ENCODE measurements at regions not wholly inside any gene's neighbourhood (a gene's known extent, or its start where the extent isn't known, plus 50 kb on each side); places are given as distances from the start of the nearest gene placed in this dataset.

GRCh38 chr3:4043867-4044575 lies 244.8 kb downstream of the LRRN1 start:
- no peak overlapping the region for H3K27ac Mint-ChIP-seq
- no peaks in the 10 kb centered on the region for H3K4me1 Mint-ChIP-seq
- peaks cover 8% of the 10 kb centered on the region for H3K9me3 Mint-ChIP-seq
- no peak for ATAC-seq
- H3K27me3 Mint-ChIP-seq (ENCODE audit: low read depth): no peaks in the 10 kb centered on the region
- no peak overlapping the region for H3K4me3 Mint-ChIP-seq
- ChIA-PET POLR2A (no interaction called here), CTCF (no interaction called here)
- H3K36me3 Mint-ChIP-seq: no peaks in the 10 kb centered on the region
- no peak for TF ChIP-seq PRDM15 (CRISPR knock-in tag; IDR thresholded peaks at IDR 0.05)
- TF ChIP-seq SMAD3 (CRISPR knock-in tag; IDR thresholded peaks at IDR 0.05; ENCODE audit: borderline replicate concordance): no peak
- TF ChIP-seq RELA (CRISPR knock-in tag; IDR thresholded peaks at IDR 0.05; ENCODE audit: borderline replicate concordance): no peak
- TF ChIP-seq, protein P1, sequence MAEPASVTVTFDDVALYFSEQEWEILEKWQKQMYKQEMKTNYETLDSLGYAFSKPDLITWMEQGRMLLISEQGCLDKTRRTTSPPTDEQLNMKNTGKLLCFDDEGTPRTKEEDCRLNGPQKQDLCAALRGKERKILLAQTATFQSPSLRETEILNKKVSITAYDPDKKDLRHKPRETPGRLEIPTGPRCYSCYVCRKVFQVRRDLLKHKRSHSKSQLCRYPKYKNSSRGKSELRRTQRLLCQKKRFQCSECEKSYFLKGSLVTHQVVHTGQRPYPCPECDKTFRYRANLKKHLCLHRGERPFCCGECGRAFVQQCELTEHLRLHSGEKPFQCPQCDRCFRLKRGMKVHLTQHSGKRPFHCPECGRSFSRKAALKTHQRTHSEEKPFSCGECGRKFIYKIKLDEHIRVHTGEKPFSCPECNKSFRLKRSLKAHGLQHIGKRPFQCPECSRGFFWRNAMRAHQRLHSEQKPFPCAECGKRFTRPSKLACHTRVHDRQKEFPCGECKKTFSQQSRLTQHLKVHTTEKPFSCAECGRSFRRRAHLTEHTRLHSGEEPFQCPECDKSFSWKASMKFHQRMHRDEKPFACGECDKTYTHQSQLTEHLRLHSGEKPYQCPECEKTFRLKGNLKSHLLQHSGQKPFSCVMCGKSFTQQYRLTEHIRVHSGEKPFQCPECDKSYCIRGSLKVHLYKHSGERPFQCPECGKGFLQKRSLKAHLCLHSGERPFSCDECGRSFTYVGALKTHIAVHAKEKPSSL (CRISPR knock-in tag; conservative IDR thresholded peaks at IDR 0.05): no peak
- no peak for TF ChIP-seq PRRX2 (CRISPR knock-in tag; IDR thresholded peaks at IDR 0.05)
- TF ChIP-seq, protein P2, sequence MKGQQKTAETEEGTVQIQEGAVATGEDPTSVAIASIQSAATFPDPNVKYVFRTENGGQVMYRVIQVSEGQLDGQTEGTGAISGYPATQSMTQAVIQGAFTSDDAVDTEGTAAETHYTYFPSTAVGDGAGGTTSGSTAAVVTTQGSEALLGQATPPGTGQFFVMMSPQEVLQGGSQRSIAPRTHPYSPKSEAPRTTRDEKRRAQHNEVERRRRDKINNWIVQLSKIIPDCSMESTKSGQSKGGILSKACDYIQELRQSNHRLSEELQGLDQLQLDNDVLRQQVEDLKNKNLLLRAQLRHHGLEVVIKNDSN (CRISPR knock-in tag; IDR thresholded peaks at IDR 0.05): no peak
- no peak for TF ChIP-seq NR2C2 (CRISPR knock-in tag; IDR thresholded peaks at IDR 0.05)
- TF ChIP-seq TP53 (CRISPR knock-in tag; IDR thresholded peaks at IDR 0.05): no peak
- TF ChIP-seq CDX4 (CRISPR knock-in tag; IDR thresholded peaks at IDR 0.05; ENCODE audit: borderline replicate concordance): no peak
- TF ChIP-seq SP1 (CRISPR knock-in tag; conservative IDR thresholded peaks at IDR 0.05): no peak
- no peak for TF ChIP-seq FOXK1 (CRISPR knock-in tag; IDR thresholded peaks at IDR 0.05)
- no peak for TF ChIP-seq ETV6 (CRISPR knock-in tag; IDR thresholded peaks at IDR 0.05)
- no peak for TF ChIP-seq ZMAT4 (CRISPR knock-in tag; IDR thresholded peaks at IDR 0.05)
- TF ChIP-seq, protein P3, sequence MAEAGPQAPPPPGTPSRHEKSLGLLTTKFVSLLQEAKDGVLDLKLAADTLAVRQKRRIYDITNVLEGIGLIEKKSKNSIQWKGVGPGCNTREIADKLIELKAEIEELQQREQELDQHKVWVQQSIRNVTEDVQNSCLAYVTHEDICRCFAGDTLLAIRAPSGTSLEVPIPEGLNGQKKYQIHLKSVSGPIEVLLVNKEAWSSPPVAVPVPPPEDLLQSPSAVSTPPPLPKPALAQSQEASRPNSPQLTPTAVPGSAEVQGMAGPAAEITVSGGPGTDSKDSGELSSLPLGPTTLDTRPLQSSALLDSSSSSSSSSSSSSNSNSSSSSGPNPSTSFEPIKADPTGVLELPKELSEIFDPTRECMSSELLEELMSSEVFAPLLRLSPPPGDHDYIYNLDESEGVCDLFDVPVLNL (CRISPR knock-in tag; IDR thresholded peaks at IDR 0.05; ENCODE audit: borderline replicate concordance, low read depth): no peak
- no peak for TF ChIP-seq FOXP1 (CRISPR knock-in tag; IDR thresholded peaks at IDR 0.05; ENCODE audit: borderline replicate concordance)
- TF ChIP-seq ZNF219 (CRISPR knock-in tag; IDR thresholded peaks at IDR 0.05; ENCODE audit: borderline replicate concordance): no peak
- TF ChIP-seq, protein P4, sequence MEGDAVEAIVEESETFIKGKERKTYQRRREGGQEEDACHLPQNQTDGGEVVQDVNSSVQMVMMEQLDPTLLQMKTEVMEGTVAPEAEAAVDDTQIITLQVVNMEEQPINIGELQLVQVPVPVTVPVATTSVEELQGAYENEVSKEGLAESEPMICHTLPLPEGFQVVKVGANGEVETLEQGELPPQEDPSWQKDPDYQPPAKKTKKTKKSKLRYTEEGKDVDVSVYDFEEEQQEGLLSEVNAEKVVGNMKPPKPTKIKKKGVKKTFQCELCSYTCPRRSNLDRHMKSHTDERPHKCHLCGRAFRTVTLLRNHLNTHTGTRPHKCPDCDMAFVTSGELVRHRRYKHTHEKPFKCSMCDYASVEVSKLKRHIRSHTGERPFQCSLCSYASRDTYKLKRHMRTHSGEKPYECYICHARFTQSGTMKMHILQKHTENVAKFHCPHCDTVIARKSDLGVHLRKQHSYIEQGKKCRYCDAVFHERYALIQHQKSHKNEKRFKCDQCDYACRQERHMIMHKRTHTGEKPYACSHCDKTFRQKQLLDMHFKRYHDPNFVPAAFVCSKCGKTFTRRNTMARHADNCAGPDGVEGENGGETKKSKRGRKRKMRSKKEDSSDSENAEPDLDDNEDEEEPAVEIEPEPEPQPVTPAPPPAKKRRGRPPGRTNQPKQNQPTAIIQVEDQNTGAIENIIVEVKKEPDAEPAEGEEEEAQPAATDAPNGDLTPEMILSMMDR (IDR thresholded peaks at IDR 0.05): no peak
- TF ChIP-seq, protein P5, sequence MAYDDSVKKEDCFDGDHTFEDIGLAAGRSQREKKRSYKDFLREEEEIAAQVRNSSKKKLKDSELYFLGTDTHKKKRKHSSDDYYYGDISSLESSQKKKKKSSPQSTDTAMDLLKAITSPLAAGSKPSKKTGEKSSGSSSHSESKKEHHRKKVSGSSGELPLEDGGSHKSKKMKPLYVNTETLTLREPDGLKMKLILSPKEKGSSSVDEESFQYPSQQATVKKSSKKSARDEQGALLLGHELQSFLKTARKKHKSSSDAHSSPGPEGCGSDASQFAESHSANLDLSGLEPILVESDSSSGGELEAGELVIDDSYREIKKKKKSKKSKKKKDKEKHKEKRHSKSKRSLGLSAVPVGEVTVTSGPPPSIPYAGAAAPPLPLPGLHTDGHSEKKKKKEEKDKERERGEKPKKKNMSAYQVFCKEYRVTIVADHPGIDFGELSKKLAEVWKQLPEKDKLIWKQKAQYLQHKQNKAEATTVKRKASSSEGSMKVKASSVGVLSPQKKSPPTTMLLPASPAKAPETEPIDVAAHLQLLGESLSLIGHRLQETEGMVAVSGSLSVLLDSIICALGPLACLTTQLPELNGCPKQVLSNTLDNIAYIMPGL (CRISPR knock-in tag; IDR thresholded peaks at IDR 0.05): no peak
- DNase-seq (ENCODE audit: low spot score): no peak
